ENCODE measurements at regions not wholly inside any gene's neighbourhood (a gene's known extent, or its start where the extent isn't known, plus 50 kb on each side); places are given as distances from the start of the nearest gene placed in this dataset.

DNA sequence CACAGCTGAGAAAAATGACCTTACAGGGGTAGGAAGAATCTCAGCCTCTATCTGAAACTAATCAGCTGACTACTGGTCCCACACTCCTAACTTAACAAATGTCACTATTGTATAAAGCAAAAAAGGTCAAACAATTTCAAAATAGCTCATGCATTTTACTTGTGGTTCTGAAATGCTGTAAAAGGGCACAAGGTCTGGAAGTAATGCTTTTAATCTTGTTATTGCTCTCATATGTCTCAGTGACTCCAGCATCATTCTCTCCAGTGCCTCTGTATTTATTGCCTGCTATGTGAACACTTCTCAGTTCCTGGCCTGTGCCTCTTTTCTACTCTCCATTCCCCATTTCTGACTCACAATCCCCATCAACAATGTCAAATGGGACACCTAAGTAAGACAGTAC lies 937.7 kb downstream of the CDH11 start:
- Histone ChIP-seq H3K4ac (ENCODE audit: low read length) (no peak overlapping the region), H3K4me1 (ENCODE audit: control insufficient read depth in 2 of 2, insufficient read depth in 1 of 2, low read depth in 1 of 2, low read length in 2 of 2) (no peaks in the 10 kb centered on the region), H4K8ac (ENCODE audit: low read depth, low read length) (no peak overlapping the region), H2BK5ac (ENCODE audit: low read length) (no peak overlapping the region), H3K79me1 (ENCODE audit: low read depth, low read length) (no peaks in the 10 kb centered on the region), H3K4me2 (ENCODE audit: insufficient read depth, low read length, poor library complexity, severe bottlenecking) (no peak overlapping the region), H2BK120ac (ENCODE audit: low read depth, low read length) (no peak overlapping the region), H3K14ac (ENCODE audit: low read length) (no peak overlapping the region), H3K9me3 (replicated peaks in 1 of 2; ENCODE audit: control insufficient read depth in 2 of 2, insufficient read depth in 1 of 2, low read depth in 1 of 2, low read length in 2 of 2) (no peaks in the 10 kb centered on the region), H3K9ac (ENCODE audit: low read depth, low read length, poor library complexity) (no peak overlapping the region), H4K91ac (ENCODE audit: low read depth, low read length, poor library complexity) (no peak overlapping the region), H2AFZ (ENCODE audit: low read length) (no peak overlapping the region), H3K18ac (ENCODE audit: low read length) (no peak overlapping the region), H3K27me3 (ENCODE audit: control insufficient read depth in 3 of 3, insufficient read depth in 3 of 3, low read depth in 1 of 3, low read length in 3 of 3) (no peaks in the 10 kb centered on the region), H3K23ac (ENCODE audit: low read depth, low read length, poor library complexity) (no peak overlapping the region), H3K4me3 (ENCODE audit: low read length in 2 of 2) (no peak overlapping the region), H2BK12ac (ENCODE audit: low read length) (no peak overlapping the region), H3K36me3 (replicated peaks in 1 of 2; ENCODE audit: control insufficient read depth in 2 of 2, insufficient read depth in 2 of 2, low read length in 2 of 2) (no peaks in the 10 kb centered on the region), H2AK5ac (ENCODE audit: low read depth, low read length) (no peak overlapping the region), H3K27ac (replicated peaks; ENCODE audit: low read length) (no peak overlapping the region), H2BK15ac (ENCODE audit: low read length) (no peak overlapping the region)
- no peak for DNase-seq (ENCODE audit: low spot score)

- Histone ChIP-seq H3K4me3 (ENCODE audit: low read length in 2 of 2) (no peak overlapping the region), H3K9me3 (replicated peaks in 1 of 2; ENCODE audit: control insufficient read depth in 2 of 2, insufficient read depth in 1 of 2, low read depth in 1 of 2, low read length in 2 of 2) (peaks cover 2% of the 10 kb centered on the region in 2 donors), H3K4me2 (ENCODE audit: insufficient read depth, low read length, poor library complexity, severe bottlenecking) (no peak overlapping the region), H3K36me3 (replicated peaks in 1 of 2; ENCODE audit: control insufficient read depth in 2 of 2, insufficient read depth in 2 of 2, low read length in 2 of 2) (no peaks in the 10 kb centered on the region), H3K23ac (ENCODE audit: low read depth, low read length, poor library complexity) (no peak overlapping the region), H4K91ac (ENCODE audit: low read depth, low read length, poor library complexity) (no peak overlapping the region), H3K27ac (replicated peaks; ENCODE audit: low read length) (no peak overlapping the region), H2AFZ (ENCODE audit: low read length) (no peak overlapping the region), H3K14ac (ENCODE audit: low read length) (no peak overlapping the region), H3K79me1 (ENCODE audit: low read depth, low read length) (no peaks in the 10 kb centered on the region), H3K4me1 (ENCODE audit: control insufficient read depth in 2 of 2, insufficient read depth in 1 of 2, low read depth in 1 of 2, low read length in 2 of 2) (no peaks in the 10 kb centered on the region), H2BK5ac (ENCODE audit: low read length) (no peak overlapping the region), H3K27me3 (ENCODE audit: control insufficient read depth in 3 of 3, insufficient read depth in 3 of 3, low read depth in 1 of 3, low read length in 3 of 3) (no peaks in the 10 kb centered on the region), H3K18ac (ENCODE audit: low read length) (no peak overlapping the region), H3K4ac (ENCODE audit: low read length) (no peak overlapping the region), H2BK120ac (ENCODE audit: low read depth, low read length) (no peak overlapping the region), H2BK15ac (ENCODE audit: low read length) (no peak overlapping the region), H3K9ac (ENCODE audit: low read depth, low read length, poor library complexity) (no peak overlapping the region), H4K8ac (ENCODE audit: low read depth, low read length) (no peak overlapping the region), H2BK12ac (ENCODE audit: low read length) (no peak overlapping the region), H2AK5ac (ENCODE audit: low read depth, low read length) (no peak overlapping the region)
- DNase-seq (ENCODE audit: low spot score), result no peak
- no CpG with 5 or more reads among the region's 3 CpGs for WGBS, 2 donors (ENCODE audit: extremely low coverage in 2 of 2, insufficient read length in 2 of 2, insufficient replicate concordance in 1 of 2)
Observed at GRCh38 chr16:64182985-64183384, 938.9 kb downstream of the CDH11 start.

DNA sequence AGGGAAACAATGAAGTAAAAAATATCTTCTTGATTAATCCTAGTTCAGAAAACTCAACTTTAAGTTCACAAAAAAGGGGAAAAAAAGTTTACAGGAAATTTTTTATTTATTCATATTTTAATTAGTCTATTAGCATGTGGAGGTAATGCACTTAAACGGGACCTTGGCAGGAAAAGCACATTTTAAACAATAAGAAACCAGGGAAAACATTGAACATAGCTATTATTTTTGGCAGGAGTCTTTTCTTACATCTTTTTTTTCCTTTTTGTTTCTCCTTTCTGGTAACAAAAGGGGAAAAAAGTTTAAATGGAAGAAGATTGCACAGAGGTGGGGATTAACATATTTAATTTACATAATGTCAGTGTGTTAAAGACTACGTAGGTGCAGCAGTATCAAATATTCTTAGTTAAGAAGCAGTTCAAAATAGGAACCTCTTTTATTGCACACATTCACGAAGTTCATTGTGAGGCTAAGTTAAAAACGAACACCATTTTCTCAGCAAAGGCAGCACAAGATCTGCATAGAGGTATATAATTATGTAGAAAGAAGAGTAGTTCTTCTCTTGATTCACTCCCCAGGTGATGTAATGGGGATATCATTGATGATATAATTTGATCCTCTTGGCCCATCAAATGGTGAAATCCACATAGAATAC lies 940.5 kb downstream of the CDH11 start:
- H3K4me2 ChIP-seq (ENCODE audit: insufficient read depth, low read length, poor library complexity, severe bottlenecking), result no peak overlapping the region
- H4K8ac ChIP-seq (ENCODE audit: low read depth, low read length), result no peak overlapping the region
- no peak overlapping the region for H2BK12ac ChIP-seq (ENCODE audit: low read length)
- H3K4me3 ChIP-seq (ENCODE audit: low read length in 2 of 2), result no peak overlapping the region
- H2AFZ ChIP-seq (ENCODE audit: low read length), result no peak overlapping the region
- no peak overlapping the region for H2BK120ac ChIP-seq (ENCODE audit: low read depth, low read length)
- no peak for DNase-seq (ENCODE audit: low spot score)
- no peak overlapping the region for H2BK5ac ChIP-seq (ENCODE audit: low read length)
- H3K36me3 ChIP-seq (replicated peaks in 1 of 2; ENCODE audit: control insufficient read depth in 2 of 2, insufficient read depth in 2 of 2, low read length in 2 of 2), result no peaks in the 10 kb centered on the region
- peaks cover 2 to 3% of the 10 kb centered on the region in 2 donors for H3K9me3 ChIP-seq (replicated peaks in 1 of 2; ENCODE audit: control insufficient read depth in 2 of 2, insufficient read depth in 1 of 2, low read depth in 1 of 2, low read length in 2 of 2)
- H2BK15ac ChIP-seq (ENCODE audit: low read length), result no peak overlapping the region
- H4K91ac ChIP-seq (ENCODE audit: low read depth, low read length, poor library complexity), result no peak overlapping the region
- no peak overlapping the region for H3K23ac ChIP-seq (ENCODE audit: low read depth, low read length, poor library complexity)
- H3K4ac ChIP-seq (ENCODE audit: low read length), result no peak overlapping the region
- no peak overlapping the region for H3K27ac ChIP-seq (replicated peaks; ENCODE audit: low read length)
- H3K18ac ChIP-seq (ENCODE audit: low read length), result no peak overlapping the region
- no peak overlapping the region for H2AK5ac ChIP-seq (ENCODE audit: low read depth, low read length)
- H3K27me3 ChIP-seq (ENCODE audit: control insufficient read depth in 3 of 3, insufficient read depth in 3 of 3, low read depth in 1 of 3, low read length in 3 of 3), result no peaks in the 10 kb centered on the region
- no peak overlapping the region for H3K14ac ChIP-seq (ENCODE audit: low read length)
- no CpG with 5 or more reads among the region's 4 CpGs for WGBS, 2 donors (ENCODE audit: extremely low coverage in 2 of 2, insufficient read length in 2 of 2, insufficient replicate concordance in 1 of 2)
- H3K79me1 ChIP-seq (ENCODE audit: low read depth, low read length), result no peaks in the 10 kb centered on the region
- H3K9ac ChIP-seq (ENCODE audit: low read depth, low read length, poor library complexity), result no peak overlapping the region
- no peaks in the 10 kb centered on the region for H3K4me1 ChIP-seq (ENCODE audit: control insufficient read depth in 2 of 2, insufficient read depth in 1 of 2, low read depth in 1 of 2, low read length in 2 of 2)

DNA sequence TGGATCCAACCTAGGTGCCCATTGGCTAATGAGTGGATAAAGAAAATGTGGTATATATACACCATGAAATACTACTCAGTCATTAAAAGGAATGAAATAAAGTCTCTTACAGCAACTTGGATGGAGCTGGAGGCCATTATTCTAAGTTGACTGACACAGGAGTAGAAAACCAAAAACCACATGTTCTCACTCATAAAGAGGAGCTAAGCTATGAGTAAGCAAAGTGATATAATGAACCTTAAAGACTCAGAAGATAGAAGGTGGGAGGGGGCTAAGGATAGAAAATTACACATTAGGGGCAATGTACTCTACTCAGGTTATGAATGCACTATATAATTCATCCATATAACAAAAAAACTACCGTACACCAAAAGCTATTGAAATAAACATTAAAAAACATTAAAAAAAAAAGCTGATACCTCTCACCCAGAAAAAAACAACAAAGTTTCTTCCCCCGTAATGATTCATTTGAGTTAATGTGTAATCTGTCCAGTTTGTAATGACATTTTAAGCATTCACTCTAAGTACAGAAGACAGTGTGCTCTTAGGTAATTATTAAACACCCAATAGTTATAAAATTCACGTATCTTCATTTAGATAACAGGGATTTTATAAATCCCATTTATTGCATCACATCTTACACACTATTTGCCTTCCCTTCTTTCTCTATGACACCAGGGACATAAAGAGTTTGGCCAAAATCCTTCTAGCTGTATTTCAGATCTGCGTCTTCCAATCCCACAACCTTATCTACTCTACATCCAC lies 941.5 kb downstream of the CDH11 start:
- Histone ChIP-seq H2AFZ (ENCODE audit: low read length) (no peak overlapping the region), H2BK15ac (ENCODE audit: low read length) (no peak overlapping the region), H3K4ac (ENCODE audit: low read length) (no peak overlapping the region), H2AK5ac (ENCODE audit: low read depth, low read length) (no peak overlapping the region), H3K36me3 (replicated peaks in 1 of 2; ENCODE audit: control insufficient read depth in 2 of 2, insufficient read depth in 2 of 2, low read length in 2 of 2) (no peaks in the 10 kb centered on the region), H4K8ac (ENCODE audit: low read depth, low read length) (no peak overlapping the region), H3K9me3 (replicated peaks in 1 of 2; ENCODE audit: control insufficient read depth in 2 of 2, insufficient read depth in 1 of 2, low read depth in 1 of 2, low read length in 2 of 2) (peaks cover 2 to 3% of the 10 kb centered on the region in 2 donors), H3K4me3 (ENCODE audit: low read length in 2 of 2) (no peak overlapping the region), H3K9ac (ENCODE audit: low read depth, low read length, poor library complexity) (no peak overlapping the region), H3K14ac (ENCODE audit: low read length) (no peak overlapping the region), H2BK12ac (ENCODE audit: low read length) (no peak overlapping the region), H3K23ac (ENCODE audit: low read depth, low read length, poor library complexity) (no peak overlapping the region), H3K4me2 (ENCODE audit: insufficient read depth, low read length, poor library complexity, severe bottlenecking) (no peak overlapping the region), H3K27ac (replicated peaks; ENCODE audit: low read length) (no peak overlapping the region), H4K91ac (ENCODE audit: low read depth, low read length, poor library complexity) (no peak overlapping the region), H3K79me1 (ENCODE audit: low read depth, low read length) (no peaks in the 10 kb centered on the region), H3K27me3 (ENCODE audit: control insufficient read depth in 3 of 3, insufficient read depth in 3 of 3, low read depth in 1 of 3, low read length in 3 of 3) (no peaks in the 10 kb centered on the region), H3K18ac (ENCODE audit: low read length) (no peak overlapping the region), H2BK5ac (ENCODE audit: low read length) (no peak overlapping the region), H3K4me1 (ENCODE audit: control insufficient read depth in 2 of 2, insufficient read depth in 1 of 2, low read depth in 1 of 2, low read length in 2 of 2) (no peaks in the 10 kb centered on the region), H2BK120ac (ENCODE audit: low read depth, low read length) (no peak overlapping the region)
- DNase-seq (ENCODE audit: low spot score), result no peak
- WGBS, 2 donors (ENCODE audit: extremely low coverage in 2 of 2, insufficient read length in 2 of 2, insufficient replicate concordance in 1 of 2), result no CpG with 5 or more reads among the region's 4 CpGs
